GM18508 (cell line): ENCODE measurements at regions not wholly inside any gene's neighbourhood (a gene's known extent, or its start where the extent isn't known, plus 50 kb on each side); places are given as distances from the start of the nearest gene placed in this dataset.
"Not testable (repeated sequence)": the region's sequence is repeated elsewhere in the genome, so short reads cannot be mapped to it uniquely, and the experiment has no call there.

Experiments
- ATAC-seq: cut with Tn5 transposase; IDR thresholded peaks from one replicate; pipeline ENCODE4 v1.9.1; 2021; ENCODE audit warnings: moderate number of reproducible peaks; ENCODE audit not compliant: insufficient read depth, unreplicated experiment

- no peak for ATAC-seq
Observed at GRCh38 chr12:31215518-31216232, 110.3 kb downstream of the SINHCAF start.

DNA sequence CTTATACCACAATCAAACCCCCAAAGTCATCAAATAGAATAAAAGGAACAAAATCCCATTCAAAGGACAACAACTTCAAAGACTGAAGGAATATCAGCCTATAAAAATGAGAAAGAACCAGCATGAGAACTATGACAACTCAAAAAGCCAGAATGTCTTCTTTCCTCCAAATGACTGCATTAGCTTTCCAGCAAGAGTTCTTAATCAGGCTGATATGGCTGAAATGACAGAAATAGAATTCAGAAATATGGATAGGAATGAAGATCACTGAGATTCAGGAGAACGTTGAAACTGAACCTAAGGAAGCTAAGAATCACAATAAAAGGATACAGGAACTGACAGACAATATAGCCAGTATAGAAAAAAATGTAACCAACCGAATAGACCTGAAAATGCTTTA lies 109.5 kb downstream of the SINHCAF start:
- ATAC-seq: no peak

DNA sequence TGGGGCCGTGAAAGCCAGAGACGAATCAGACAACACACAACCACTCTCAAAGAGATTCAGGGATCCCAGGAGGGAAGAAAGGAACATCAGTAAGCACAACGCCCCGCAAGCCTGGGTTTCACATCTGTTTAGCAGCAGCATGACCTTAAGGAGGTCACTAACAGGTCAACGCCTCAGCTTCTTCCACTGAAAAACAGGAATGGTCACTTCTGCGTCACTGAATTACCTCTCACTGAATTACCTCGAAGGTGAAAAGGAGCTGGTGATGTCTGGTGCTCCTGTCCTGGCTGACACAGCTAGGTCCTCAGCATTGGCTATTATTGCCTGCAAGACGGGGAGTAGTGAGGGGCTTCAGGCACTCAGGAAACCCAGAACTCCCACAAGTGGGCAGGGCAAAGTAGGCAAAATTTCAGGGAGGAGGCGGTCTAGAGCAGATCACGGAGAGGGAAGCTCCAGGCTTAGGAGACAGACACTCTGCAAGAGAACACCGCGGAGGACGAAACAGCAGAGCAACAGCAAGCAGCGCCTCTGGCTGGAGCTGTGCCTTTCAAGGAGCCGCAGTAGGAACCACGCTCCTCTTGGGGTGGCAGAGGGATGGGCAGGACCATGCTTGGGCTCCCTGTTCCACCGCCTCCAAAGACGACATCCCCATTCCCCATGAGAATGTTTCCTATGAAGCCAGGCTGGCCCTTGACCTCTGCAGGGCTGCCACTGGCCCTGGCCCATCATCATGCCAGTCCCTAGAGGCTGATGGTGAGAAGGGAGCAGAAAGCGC lies 108.4 kb downstream of the SINHCAF start:
- ATAC-seq: no peak

DNA sequence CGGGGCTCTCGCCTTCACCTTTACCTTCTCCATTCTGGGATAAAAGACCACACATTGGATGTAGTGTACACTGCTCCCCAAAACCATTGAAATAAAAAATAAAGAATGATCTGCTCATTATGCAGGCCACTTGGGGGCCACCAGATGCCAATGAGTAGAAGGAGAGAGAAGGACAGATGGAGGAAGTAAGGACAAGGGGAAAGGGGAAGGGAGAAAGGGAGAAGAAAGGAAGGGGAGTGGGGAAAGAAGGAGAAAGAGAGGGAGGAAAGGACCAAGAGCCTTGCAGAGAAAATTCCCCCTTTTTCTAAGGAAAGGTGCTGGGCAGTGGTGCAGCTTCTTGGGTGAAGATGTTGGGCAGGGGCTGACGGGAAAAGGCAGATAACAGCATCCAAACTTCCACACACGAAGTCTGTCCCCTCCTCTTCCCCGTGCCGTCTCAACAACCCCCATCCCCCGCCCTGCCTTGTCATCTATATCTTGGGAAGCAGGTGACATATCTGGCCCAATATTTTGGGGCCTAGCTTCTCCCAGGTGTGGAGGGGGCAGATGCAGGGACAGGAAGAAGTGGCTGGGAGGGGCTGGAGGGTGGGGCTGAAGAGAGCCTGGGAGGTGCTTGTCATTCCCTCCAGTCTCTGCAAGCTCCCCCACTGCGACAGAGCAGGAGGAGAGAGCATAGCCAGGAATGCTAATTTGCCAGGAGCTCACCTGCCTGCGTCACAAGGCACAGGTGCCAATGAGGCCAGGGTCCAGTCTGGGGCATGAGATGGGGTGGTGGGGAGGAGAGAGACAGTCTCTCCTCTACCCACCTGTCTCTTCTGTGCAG lies 107.5 kb downstream of the SINHCAF start:
- no peak for ATAC-seq

- ATAC-seq: no peak
Observed at GRCh38 chr12:31219521-31219920, 106.4 kb downstream of the SINHCAF start.

DNA sequence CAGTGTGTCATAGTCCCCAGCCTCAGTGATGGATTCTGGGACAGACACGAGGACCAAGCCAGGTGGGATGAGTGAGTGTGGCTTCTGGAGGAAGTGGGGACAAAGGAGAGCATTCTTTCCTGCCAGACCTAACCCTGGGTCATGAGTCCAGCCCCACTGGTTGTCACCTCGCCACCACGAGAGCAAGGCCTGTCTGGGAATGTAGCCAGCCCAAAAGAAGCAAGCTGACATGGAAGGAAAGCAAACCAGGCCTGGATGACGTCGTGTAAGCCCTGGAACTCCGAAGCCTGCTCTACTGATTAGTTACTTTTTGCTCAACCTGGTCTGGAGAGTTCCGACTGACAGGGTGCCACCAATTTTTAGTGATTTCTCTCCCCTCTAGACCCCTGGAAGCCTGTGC lies 105.9 kb downstream of the SINHCAF start:
- ATAC-seq: no peak

- ATAC-seq: no peak
Observed at GRCh38 chr12:31220633-31221550, 105.1 kb downstream of the SINHCAF start.

DNA sequence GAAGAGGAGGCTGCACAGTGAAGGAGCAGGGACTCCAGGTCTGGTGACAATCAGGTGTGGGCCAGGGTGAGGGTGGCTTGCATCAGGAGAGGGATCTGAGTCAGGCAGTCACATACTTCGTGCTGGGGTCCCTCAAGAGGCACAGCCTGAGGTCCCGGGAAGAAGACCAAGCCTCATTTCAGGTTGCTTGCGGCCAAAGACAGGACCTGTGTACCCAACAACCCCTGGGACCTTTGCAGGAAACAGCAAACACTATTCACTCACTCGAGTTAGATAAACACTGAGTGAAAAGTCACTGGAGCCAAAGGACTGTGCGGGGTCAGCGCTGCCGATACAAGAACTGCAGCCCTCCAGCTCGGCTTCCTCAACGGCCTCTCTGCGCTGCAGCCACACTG lies 104.4 kb downstream of the SINHCAF start:
- ATAC-seq: no peak

- no peak for ATAC-seq
Observed at GRCh38 chr12:31222620-31223222, 103.2 kb downstream of the SINHCAF start.

DNA sequence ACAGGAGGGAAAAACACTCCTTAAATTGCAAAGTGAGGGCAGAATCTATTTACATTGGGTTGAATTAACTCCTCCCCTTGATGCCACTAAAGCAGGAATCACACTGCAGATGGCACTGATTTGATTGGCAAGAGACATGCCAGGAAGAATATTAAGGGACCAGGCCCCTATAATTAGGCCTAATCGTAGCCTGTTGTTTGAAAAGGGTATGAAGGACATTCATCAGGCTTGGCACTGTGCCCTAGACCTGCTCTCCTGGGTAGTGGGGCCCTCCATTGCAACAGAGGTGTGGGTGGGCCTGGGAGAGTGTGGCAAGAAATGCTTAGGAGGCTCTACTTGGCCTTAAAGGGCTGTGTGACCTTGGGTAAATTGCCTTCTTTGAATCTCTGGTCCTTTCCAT lies 102.3 kb downstream of the SINHCAF start:
- not testable (repeated sequence) for ATAC-seq

DNA sequence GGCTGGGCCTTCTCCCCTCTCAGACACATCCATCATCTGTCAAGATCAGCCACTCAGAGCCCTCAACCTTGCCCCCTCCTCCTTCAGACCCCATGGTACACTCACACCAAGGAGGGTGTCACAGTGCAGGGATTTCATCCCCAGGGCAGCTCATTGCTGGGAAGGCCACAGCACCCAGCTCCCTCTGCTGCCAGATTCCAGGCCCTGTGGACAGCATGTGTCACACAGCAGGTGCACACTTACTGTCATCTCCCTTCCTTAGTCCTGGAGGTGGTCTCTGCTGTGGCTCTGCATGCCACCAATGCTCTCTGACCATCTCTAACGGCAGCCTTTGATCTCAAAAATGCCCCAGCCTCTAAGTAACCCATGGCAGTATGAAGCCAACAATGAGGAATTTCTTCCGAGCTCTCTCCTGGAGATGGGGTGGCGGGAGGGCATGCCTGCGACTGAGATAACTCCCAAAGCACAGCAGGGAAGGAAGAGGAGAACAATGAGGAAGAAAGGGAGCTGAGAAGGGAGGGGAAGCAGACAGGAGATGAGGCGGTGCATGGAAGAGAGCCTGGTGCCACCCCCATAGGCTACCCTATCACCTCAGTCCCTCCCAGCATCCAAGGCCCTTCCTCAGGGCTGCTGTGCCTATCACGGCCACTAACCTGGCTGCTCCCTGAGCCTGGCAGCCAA lies 101.0 kb downstream of the SINHCAF start:
- ATAC-seq: no peak

DNA sequence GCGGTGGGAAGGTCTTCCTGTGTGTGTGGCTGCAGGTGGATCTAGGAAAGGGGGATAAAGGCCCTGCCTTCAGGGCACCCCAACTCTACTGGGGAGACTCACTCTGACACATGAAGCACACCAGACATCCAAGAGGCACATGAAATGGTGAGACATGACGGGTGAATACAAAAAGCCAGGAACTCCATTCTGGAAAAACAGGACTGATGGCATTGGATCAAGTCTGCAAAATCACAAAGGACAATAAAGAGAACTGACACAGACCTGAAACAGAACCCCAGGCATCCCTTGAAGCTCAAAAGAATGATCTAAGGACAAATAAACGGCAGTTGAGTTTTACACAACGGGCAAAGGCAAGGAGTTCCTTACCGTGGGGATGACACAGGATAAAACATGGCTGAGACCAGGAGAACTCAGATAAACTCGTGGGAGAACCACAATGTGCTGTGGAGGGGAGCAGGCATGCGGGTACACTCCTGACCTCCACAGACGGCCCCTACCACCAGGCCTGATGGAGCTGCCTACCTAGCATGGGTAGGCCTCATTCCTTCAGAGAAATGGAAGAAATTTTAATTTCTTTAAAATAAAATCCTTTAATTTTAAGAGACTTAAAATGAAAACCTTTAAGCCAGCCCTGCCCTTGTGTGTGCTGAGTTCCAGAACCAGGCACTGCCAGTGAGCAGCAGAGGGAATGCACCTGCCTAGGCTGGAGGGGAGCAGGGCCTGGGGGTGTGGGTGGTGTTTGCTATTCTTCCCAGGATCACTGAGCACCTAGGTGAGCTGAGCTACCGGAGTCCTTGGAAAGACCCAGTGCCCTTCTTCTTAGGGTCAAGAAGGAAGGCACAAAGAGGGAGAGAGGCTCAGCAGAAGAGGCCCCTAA lies 100.1 kb downstream of the SINHCAF start:
- ATAC-seq: no peak

DNA sequence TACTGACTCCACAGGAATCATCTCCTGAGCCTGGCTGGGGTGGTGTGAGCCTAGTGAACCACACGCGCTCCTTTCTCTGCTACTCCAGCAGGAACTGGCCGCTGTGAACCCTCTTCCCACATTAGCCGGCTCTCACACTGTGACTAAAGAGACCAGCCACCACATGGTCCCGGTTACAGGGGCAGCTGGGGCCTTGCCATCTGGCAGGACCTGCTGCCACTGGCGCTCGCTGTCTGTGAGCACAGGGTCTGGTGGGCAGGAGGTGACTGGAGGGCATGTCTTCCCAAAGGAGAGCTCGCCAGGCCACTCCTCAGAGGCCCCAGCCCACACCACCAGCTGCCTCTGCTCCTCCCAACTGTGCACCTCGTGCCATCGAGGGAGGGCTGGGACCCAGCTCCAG lies 99.3 kb downstream of the SINHCAF start:
- no peak for ATAC-seq

- no peak for ATAC-seq
Observed at GRCh38 chr12:31227401-31227981, 98.5 kb downstream of the SINHCAF start.

DNA sequence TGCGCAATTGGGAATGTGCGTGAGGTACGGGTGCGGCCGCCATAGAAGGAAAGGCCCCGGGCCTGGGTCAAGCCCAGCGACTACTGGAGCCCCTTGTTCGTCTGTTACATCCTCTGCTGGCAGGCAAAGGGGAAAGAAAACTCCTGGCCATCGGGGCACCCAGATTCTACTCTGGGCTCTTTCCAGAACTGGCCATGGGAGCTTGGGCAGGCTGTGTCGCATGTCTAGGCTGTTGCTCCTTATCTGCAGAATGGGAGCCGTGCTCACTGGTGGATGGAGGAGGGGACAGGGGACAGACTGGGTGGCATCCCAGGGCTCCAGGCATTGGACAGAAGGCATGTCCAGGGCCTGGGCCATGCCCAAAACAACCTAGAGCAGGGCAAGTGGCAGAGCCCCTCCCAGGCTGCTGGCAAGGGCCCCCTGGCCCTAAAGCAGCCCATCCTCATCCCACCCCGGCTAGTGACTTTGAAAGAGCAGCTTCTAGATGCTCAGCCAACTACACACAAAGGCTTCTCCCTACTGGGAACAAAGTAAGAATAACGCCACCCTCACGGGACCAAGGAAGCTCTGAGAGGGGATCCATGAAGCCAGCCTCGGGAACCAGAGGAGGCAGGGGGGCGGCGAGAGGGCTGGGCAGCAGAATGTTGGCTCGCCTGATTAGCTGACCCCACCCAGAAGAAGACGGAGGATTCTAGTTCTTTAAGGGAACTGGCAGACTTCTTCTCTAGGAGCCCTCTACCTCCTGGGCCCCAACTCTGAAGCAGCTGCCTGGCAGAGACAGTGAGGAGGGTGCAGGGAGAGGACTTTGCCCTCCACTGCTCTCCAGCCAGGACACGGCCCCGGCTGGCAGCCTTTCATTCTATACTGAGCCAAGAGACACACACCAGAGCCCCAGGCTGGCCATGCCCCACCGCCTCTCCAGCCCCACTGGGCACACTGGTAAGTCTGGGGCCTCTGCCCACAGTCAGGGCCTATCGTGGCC lies 96.8 kb downstream of the SINHCAF start:
- no peak for ATAC-seq

GRCh38 chr12:31230004-31230403 lies 95.9 kb downstream of the SINHCAF start:
- ATAC-seq: no peak
